ENCODE measurements at regions not wholly inside any gene's neighbourhood (a gene's known extent, or its start where the extent isn't known, plus 50 kb on each side); places are given as distances from the start of the nearest gene placed in this dataset.
"Not testable (repeated sequence)": the region's sequence is repeated elsewhere in the genome, so short reads cannot be mapped to it uniquely, and the experiment has no call there.

- H3K4me1 ChIP-seq = no peaks in the 10 kb centered on the region
Measured at GRCh38 chr3:104947943-104948342, 418.8 kb upstream of the ALCAM start.

GRCh38 chr3:104949810-104950209 is 416.9 kb upstream of the ALCAM start:
- H3K4me1 Mint-ChIP-seq (ENCODE audit: low read depth, unreplicated experiment); H3K4me3 Mint-ChIP-seq (ENCODE audit: unreplicated experiment); H3K27me3 Mint-ChIP-seq (ENCODE audit: insufficient read depth, unreplicated experiment); intact Hi-C loops (cut with micrococcal nuclease; ENCODE audit: unreplicated experiment); H3K4me3 ChIP-seq (ENCODE audit: low read depth, low read length); H3K36me3 Mint-ChIP-seq (ENCODE audit: insufficient read depth, unreplicated experiment); DNase-seq; CTCF ChIA-PET; H3K27ac Mint-ChIP-seq (ENCODE audit: unreplicated experiment); H3K4me1 ChIP-seq; BruUV-seq (replicated peaks); H3K27me3 ChIP-seq (replicated peaks; ENCODE audit: control insufficient read depth, insufficient read depth, low read length); POLR2A ChIA-PET; H3K9me3 ChIP-seq; H3K9me3 Mint-ChIP-seq (ENCODE audit: unreplicated experiment); H3K36me3 ChIP-seq (ENCODE audit: control insufficient read depth, insufficient read depth, low read length): not testable (repeated sequence)

More at GRCh38 chr3:104947943-104948342, 418.8 kb upstream of the ALCAM start:
- Histone ChIP-seq H3K27me3 (replicated peaks; ENCODE audit: control insufficient read depth, insufficient read depth, low read length) (no peaks in the 10 kb centered on the region), H3K9me3 (no peaks in the 10 kb centered on the region), H3K4me3 (ENCODE audit: low read depth, low read length) (no peak overlapping the region), H3K36me3 (ENCODE audit: control insufficient read depth, insufficient read depth, low read length) (no peaks in the 10 kb centered on the region)
- no peak for DNase-seq
- Mint-ChIP-seq H3K4me3 (ENCODE audit: unreplicated experiment) (no peak overlapping the region), H3K4me1 (ENCODE audit: low read depth, unreplicated experiment) (no peaks in the 10 kb centered on the region), H3K27me3 (ENCODE audit: insufficient read depth, unreplicated experiment) (no peaks in the 10 kb centered on the region), H3K36me3 (ENCODE audit: insufficient read depth, unreplicated experiment) (no peaks in the 10 kb centered on the region), H3K9me3 (ENCODE audit: unreplicated experiment) (no peaks in the 10 kb centered on the region), H3K27ac (ENCODE audit: unreplicated experiment) (no peak overlapping the region)
- intact Hi-C loops (cut with micrococcal nuclease; ENCODE audit: unreplicated experiment) = no loop called here
- POLR2A ChIA-PET = no interaction called here
- BruUV-seq (replicated peaks) = no TSS peak
- CTCF ChIA-PET = no interaction called here
- TF ChIP-seq CTCF (IDR thresholded peaks at IDR 0.05; ENCODE audit: insufficient read depth in 1 of 2, low read depth in 1 of 2, low read length in 1 of 2, severe bottlenecking in 1 of 2, unreplicated experiment in 1 of 2) = no peak

GRCh38 chr3:104951426-104951825 is 415.3 kb upstream of the ALCAM start:
- intact Hi-C loops (cut with micrococcal nuclease; ENCODE audit: unreplicated experiment) = no loop called here
- no peak overlapping the region for H3K27ac Mint-ChIP-seq (ENCODE audit: unreplicated experiment)

More at GRCh38 chr3:104951426-104951825, 415.3 kb upstream of the ALCAM start:
- Histone ChIP-seq H3K9me3 (no peaks in the 10 kb centered on the region), H3K27me3 (replicated peaks; ENCODE audit: control insufficient read depth, insufficient read depth, low read length) (no peaks in the 10 kb centered on the region), H3K4me3 (ENCODE audit: low read depth, low read length) (no peak overlapping the region), H3K4me1 (no peaks in the 10 kb centered on the region), H3K36me3 (ENCODE audit: control insufficient read depth, insufficient read depth, low read length) (no peaks in the 10 kb centered on the region)
- DNase-seq = no peak
- POLR2A ChIA-PET = no interaction called here
- H3K36me3 Mint-ChIP-seq (ENCODE audit: insufficient read depth, unreplicated experiment) = no peaks in the 10 kb centered on the region
- TF ChIP-seq CTCF (IDR thresholded peaks at IDR 0.05; ENCODE audit: insufficient read depth in 1 of 2, low read depth in 1 of 2, low read length in 1 of 2, severe bottlenecking in 1 of 2, unreplicated experiment in 1 of 2) = no peak
- no peaks in the 10 kb centered on the region for H3K27me3 Mint-ChIP-seq (ENCODE audit: insufficient read depth, unreplicated experiment)
- no peaks in the 10 kb centered on the region for H3K4me1 Mint-ChIP-seq (ENCODE audit: low read depth, unreplicated experiment)
- H3K4me3 Mint-ChIP-seq (ENCODE audit: unreplicated experiment) = no peak overlapping the region
- H3K9me3 Mint-ChIP-seq (ENCODE audit: unreplicated experiment) = no peaks in the 10 kb centered on the region
- BruUV-seq (replicated peaks) = no TSS peak
- CTCF ChIA-PET = no interaction called here

Data from Caco-2 (cell line).